ENCODE measurements at regions not wholly inside any gene's neighbourhood (a gene's known extent, or its start where the extent isn't known, plus 50 kb on each side); places are given as distances from the start of the nearest gene placed in this dataset.

GRCh38 chr10:59575269-59575668 is 134.4 kb downstream of the SLC16A9 start:
- Histone ChIP-seq H3K36me3 (ENCODE audit: control insufficient read depth, insufficient read depth, low read length) (no peaks in the 10 kb centered on the region), H3K9me3 (ENCODE audit: control insufficient read depth, insufficient read depth, low read depth, low read length) (no peaks in the 10 kb centered on the region), H3K27me3 (ENCODE audit: control insufficient read depth, insufficient read depth, low read length) (no peaks in the 10 kb centered on the region), H3K4me3 (ENCODE audit: low read depth in 2 of 2, low read length in 2 of 2) (no peak overlapping the region), H3K27ac (ENCODE audit: low read length) (no peak overlapping the region), H3K4me1 (ENCODE audit: control insufficient read depth, insufficient read depth, low read length) (no peaks in the 10 kb centered on the region)
- intact Hi-C loops (cut with micrococcal nuclease; ENCODE audit: unreplicated experiment), result no loop called here
- DNase-seq (ENCODE audit: low read depth, low spot score) (no peak), ATAC-seq (no peak)
- no TSS peak for BruUV-seq (replicated peaks)
- ChIA-PET CTCF (no interaction called here), POLR2A (no interaction called here)
- in situ Hi-C loops (cut with HindIII; ENCODE audit: low pct_unique_long_range_greater_than_20kb, low sequenced_read_pairs), result no loop called here
- TF ChIP-seq REST (IDR thresholded peaks at IDR 0.05; ENCODE audit: insufficient read depth in 1 of 2, low read depth in 2 of 2, low read length in 1 of 2), result no peak
- no peak for TF ChIP-seq TCF7L2 (IDR thresholded peaks at IDR 0.05; ENCODE audit: low read depth, low read length)
- no peak for TF ChIP-seq SIN3A (IDR thresholded peaks at IDR 0.05; ENCODE audit: borderline replicate concordance, insufficient read depth, low read depth, low read length)
- TF ChIP-seq POLR2AphosphoS5 (IDR thresholded peaks at IDR 0.05; ENCODE audit: low read depth, low read length), result no peak
- TF ChIP-seq CTCF (IDR thresholded peaks at IDR 0.05), result no peak

GRCh38 chr10:59563531-59563930 is 146.1 kb downstream of the SLC16A9 start:
- ChIA-PET CTCF (no interaction called here), POLR2A (no interaction called here)
- BruUV-seq (replicated peaks), result no TSS peak
- DNase-seq (ENCODE audit: low read depth, low spot score) (no peak), ATAC-seq (no peak)
- TF ChIP-seq TCF7L2 (IDR thresholded peaks at IDR 0.05; ENCODE audit: low read depth, low read length) (no peak), REST (IDR thresholded peaks at IDR 0.05; ENCODE audit: insufficient read depth in 1 of 2, low read depth in 2 of 2, low read length in 1 of 2) (no peak), POLR2AphosphoS5 (IDR thresholded peaks at IDR 0.05; ENCODE audit: low read depth, low read length) (no peak), SIN3A (IDR thresholded peaks at IDR 0.05; ENCODE audit: borderline replicate concordance, insufficient read depth, low read depth, low read length) (no peak), CTCF (IDR thresholded peaks at IDR 0.05) (no peak)
- intact Hi-C loops (cut with micrococcal nuclease; ENCODE audit: unreplicated experiment) (no loop called here), in situ Hi-C loops (cut with HindIII; ENCODE audit: low pct_unique_long_range_greater_than_20kb, low sequenced_read_pairs) (no loop called here)
- Histone ChIP-seq H3K27me3 (ENCODE audit: control insufficient read depth, insufficient read depth, low read length) (no peaks in the 10 kb centered on the region), H3K4me1 (ENCODE audit: control insufficient read depth, insufficient read depth, low read length) (no peaks in the 10 kb centered on the region), H3K4me3 (ENCODE audit: low read depth in 2 of 2, low read length in 2 of 2) (no peak overlapping the region), H3K9me3 (ENCODE audit: control insufficient read depth, insufficient read depth, low read depth, low read length) (no peaks in the 10 kb centered on the region), H3K36me3 (ENCODE audit: control insufficient read depth, insufficient read depth, low read length) (no peaks in the 10 kb centered on the region), H3K27ac (ENCODE audit: low read length) (no peak overlapping the region)

All from Panc1 (cell line).